ENCODE measurements at regions not wholly inside any gene's neighbourhood (a gene's known extent, or its start where the extent isn't known, plus 50 kb on each side); places are given as distances from the start of the nearest gene placed in this dataset.

DNA sequence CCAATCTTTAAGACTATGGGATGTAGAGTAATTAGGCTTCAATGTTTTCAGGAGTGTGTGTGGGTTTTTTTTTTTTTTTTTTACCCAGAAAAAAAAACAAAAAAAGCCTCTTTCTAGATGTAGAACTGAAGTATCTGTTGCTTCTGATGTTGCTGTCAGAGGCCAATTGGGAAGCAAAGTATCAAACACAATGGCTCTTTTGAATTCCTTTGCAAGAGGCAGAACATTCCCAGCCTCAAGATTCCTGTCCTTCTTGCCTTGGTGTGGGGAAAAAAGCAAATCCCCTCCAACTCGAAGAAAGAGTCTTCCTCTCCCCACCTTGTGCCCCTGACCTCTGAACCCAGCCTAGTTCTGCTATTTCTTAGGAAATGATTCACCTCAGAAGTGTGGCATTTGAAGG is 55.4 kb upstream of the LMO4 start:
- intact Hi-C loops (cut with DNase I), result no loop called here
- H3K4me3 ChIP-seq (replicated peaks in 1 of 3), result no peak overlapping the region
- no peaks in the 10 kb centered on the region for H3K9me3 ChIP-seq
- no peaks in the 10 kb centered on the region for H3K36me3 ChIP-seq
- H3K4me1 ChIP-seq, result no peaks in the 10 kb centered on the region
- WGBS, 2 donors, result 15 to 30% methylated on average over 1 of the region's 1 CpG
- no peak for DNase-seq
- H3K27ac ChIP-seq, result no peak overlapping the region
- no peak for TF ChIP-seq POLR2A (IDR thresholded peaks at IDR 0.05)
- TF ChIP-seq, protein P1, sequence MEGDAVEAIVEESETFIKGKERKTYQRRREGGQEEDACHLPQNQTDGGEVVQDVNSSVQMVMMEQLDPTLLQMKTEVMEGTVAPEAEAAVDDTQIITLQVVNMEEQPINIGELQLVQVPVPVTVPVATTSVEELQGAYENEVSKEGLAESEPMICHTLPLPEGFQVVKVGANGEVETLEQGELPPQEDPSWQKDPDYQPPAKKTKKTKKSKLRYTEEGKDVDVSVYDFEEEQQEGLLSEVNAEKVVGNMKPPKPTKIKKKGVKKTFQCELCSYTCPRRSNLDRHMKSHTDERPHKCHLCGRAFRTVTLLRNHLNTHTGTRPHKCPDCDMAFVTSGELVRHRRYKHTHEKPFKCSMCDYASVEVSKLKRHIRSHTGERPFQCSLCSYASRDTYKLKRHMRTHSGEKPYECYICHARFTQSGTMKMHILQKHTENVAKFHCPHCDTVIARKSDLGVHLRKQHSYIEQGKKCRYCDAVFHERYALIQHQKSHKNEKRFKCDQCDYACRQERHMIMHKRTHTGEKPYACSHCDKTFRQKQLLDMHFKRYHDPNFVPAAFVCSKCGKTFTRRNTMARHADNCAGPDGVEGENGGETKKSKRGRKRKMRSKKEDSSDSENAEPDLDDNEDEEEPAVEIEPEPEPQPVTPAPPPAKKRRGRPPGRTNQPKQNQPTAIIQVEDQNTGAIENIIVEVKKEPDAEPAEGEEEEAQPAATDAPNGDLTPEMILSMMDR (IDR thresholded peaks at IDR 0.05), result no peak
- H3K27me3 ChIP-seq, result no peaks in the 10 kb centered on the region

DNA sequence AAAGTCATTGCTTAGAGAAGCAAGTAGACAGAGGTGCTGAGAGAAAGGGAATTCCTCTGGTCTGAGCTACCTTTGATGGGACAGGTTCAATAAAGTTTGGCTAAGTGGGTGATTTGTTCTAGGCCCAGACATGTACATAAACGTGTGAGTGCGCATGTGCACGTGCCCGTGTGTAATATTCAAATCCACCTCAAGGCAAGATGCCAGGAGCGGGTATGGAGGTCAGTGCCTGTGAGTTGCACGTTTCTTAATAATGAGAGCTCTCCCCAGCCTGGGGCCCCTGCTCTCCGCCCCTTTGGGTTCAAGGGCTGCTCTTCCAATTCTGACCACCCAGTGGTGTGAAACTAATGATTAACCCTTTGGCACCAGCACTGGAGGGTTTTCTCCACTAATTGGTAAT is 53.8 kb upstream of the LMO4 start:
- Histone ChIP-seq H3K4me3 (replicated peaks in 1 of 3) (no peak overlapping the region), H3K9me3 (no peaks in the 10 kb centered on the region), H3K36me3 (no peaks in the 10 kb centered on the region), H3K4me1 (no peaks in the 10 kb centered on the region), H3K27me3 (no peaks in the 10 kb centered on the region), H3K27ac (no peak overlapping the region)
- DNase-seq, result no peak
- WGBS, 2 donors, result 66 to 77% methylated on average over 7 of the region's 7 CpGs
- intact Hi-C loops (cut with DNase I), result no loop called here
- TF ChIP-seq, protein P1 (IDR thresholded peaks at IDR 0.05), result no peak
- TF ChIP-seq POLR2A (IDR thresholded peaks at IDR 0.05), result no peak

DNA sequence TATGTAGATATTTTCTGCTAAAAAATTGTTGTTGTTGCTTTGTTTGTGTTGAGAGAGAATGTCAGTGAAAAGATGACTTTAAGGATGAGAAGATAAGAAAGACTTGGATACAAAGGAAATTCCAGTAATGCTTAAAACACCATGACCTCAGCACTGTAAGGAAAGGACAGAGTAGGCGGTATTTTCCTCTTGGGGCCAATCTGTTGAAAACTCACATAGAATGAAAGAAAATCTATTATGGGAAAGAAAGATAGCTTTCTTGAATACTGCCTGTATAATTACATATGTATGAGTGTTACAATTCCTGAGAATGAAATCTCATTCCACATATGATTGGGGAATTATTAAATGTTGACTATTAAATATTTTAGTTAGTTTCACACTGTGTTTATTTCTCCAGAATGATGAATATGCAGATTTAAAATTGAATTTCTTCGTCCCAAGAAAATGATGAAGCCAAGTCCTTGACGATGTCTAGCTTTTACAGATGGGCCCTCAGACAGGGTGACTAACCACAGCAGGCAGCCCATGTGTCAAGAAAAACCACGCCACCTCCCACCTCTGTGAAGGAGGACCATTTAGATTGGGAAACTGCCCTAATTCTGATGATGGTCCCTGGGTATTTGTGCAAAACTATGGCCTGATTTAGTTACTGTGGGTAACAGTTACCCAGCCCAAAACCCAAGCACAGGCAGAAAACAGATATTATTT is 49.7 kb upstream of the LMO4 start:
- DNase-seq, result no peak
- intact Hi-C loops (cut with DNase I), result no loop called here
- Histone ChIP-seq H3K4me3 (replicated peaks in 1 of 3) (no peak overlapping the region), H3K4me1 (no peaks in the 10 kb centered on the region), H3K36me3 (no peaks in the 10 kb centered on the region), H3K27me3 (no peaks in the 10 kb centered on the region), H3K9me3 (no peaks in the 10 kb centered on the region), H3K27ac (peak overlapping the region in 2 of 3 donors; percentile 44 to 51)
- no peak for TF ChIP-seq POLR2A (IDR thresholded peaks at IDR 0.05)
- TF ChIP-seq, protein P1 (IDR thresholded peaks at IDR 0.05), result no peak
- 71 to 72% methylated on average over 4 of the region's 4 CpGs for WGBS, 2 donors

Data from thyroid gland (tissue), 4 donors.